Lower leg skin (tissue), 4 donors: ENCODE measurements at regions not wholly inside any gene's neighbourhood (a gene's known extent, or its start where the extent isn't known, plus 50 kb on each side); places are given as distances from the start of the nearest gene placed in this dataset.

Experiments used
- DNase-seq, 2 donors: peaks; one replicate each; pipeline ENCODE4 v3.0.0-alpha.2; 2019; ENCODE audit warnings: low spot score in 2 of 2
- H3K4me3 ChIP-seq: fragments of 200-600 bp; sonication (generic); 2 replicates; pipeline ENCODE4 v1.5.1; 2017; ENCODE audit warnings: mild to moderate bottlenecking, low read depth; ENCODE audit not compliant: poor library complexity, severe bottlenecking
- CTCF ChIP-seq, 3 donors: fragments of 450-650 bp; IDR thresholded peaks; one replicate each; pipeline ENCODE4 v1.5.1; 2016; ENCODE audit warnings: antibody characterized with exemption in 3 of 3, mild to moderate bottlenecking in 3 of 3, moderate library complexity in 2 of 3
- POLR2A ChIP-seq, 2 donors: fragments of 450-650 bp; IDR thresholded peaks; one replicate each; pipeline ENCODE4 v1.6.1; 2016 to 2017; ENCODE audit warnings: antibody characterized with exemption in 2 of 2, mild to moderate bottlenecking in 1 of 2, moderate library complexity in 1 of 2
- WGBS, 2 donors: methylation state at CpG; one replicate each; pipeline ENCODE4 v1.1.5; 2018; 5-methylcytosine and 5-hydroxymethylcytosine counted together
- intact Hi-C: fragments of 100-400 bp; cut with DNase I; formaldehyde crosslinking; loops from one replicate; pipeline ENCODE4 v1.15.0; 2023; ENCODE audit warnings: low total_unique reads

DNA sequence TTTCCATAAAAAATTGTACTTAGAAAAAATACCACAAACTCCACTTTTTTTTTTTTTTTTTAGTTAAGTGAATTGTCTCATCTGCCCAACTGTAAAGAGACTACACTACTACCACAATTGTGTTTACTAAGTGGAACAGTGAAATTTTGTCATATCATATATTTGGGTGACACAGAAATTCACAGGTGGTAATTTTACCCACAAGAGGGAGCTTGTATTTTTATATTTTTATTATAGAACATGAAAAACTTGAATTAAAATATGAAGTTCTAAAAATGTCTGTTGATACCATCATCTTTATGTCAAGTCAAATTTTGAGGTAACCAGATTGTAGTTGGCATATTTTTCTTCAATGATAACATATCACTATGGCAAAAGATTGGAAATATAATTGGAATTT lies 329.4 kb upstream of the SOX5 start:
- DNase-seq = no peak
- TF ChIP-seq CTCF (IDR thresholded peaks at IDR 0.05) (no peak), POLR2A (IDR thresholded peaks at IDR 0.05) (no peak)
- no peak overlapping the region for H3K4me3 ChIP-seq
- intact Hi-C loops = no loop called here

DNA sequence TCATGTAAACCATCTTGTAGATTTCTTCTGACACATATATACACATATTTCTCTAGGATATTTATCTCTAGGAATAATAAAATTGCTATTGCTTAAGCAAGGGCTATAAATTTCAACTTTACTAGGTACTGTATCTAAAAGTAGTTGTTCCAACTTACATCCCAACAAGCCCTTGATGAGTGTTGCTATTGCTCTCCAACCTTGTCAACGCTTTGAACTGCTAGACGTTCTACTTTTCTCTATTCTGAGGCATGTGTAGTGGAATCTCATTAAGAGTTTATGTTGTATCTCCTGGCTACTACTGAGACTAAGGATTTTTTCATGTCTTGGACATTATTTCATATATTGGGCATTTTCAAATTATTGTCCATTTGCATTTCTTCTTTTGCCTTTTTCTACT lies 321.5 kb upstream of the SOX5 start:
- no peak for TF ChIP-seq CTCF (IDR thresholded peaks at IDR 0.05)
- TF ChIP-seq POLR2A (IDR thresholded peaks at IDR 0.05) = no peak
- no peak for DNase-seq
- H3K4me3 ChIP-seq = no peak overlapping the region
- 66 to 89% methylated on average over 2 of the region's 2 CpGs for WGBS, 2 donors
- intact Hi-C loops = no loop called here

- WGBS, 2 donors = 82 to 88% methylated on average over 1 of the region's 1 CpG
- intact Hi-C loops = no loop called here
- TF ChIP-seq CTCF (IDR thresholded peaks at IDR 0.05) (no peak), POLR2A (IDR thresholded peaks at IDR 0.05) (no peak)
- H3K4me3 ChIP-seq = no peak overlapping the region
- no peak for DNase-seq
Observed at GRCh38 chr12:24270464-24270863, 321.0 kb upstream of the SOX5 start.

GRCh38 chr12:24268663-24269186 lies 319.3 kb upstream of the SOX5 start:
- intact Hi-C loops = no loop called here
- no peak for DNase-seq
- WGBS, 2 donors = 87% methylated on average over 1 of the region's 1 CpG
- no peak overlapping the region for H3K4me3 ChIP-seq
- TF ChIP-seq POLR2A (IDR thresholded peaks at IDR 0.05) = no peak
- TF ChIP-seq CTCF (IDR thresholded peaks at IDR 0.05) = no peak

GRCh38 chr12:24266982-24267381 lies 317.5 kb upstream of the SOX5 start:
- DNase-seq = no peak
- intact Hi-C loops = no loop called here
- TF ChIP-seq CTCF (IDR thresholded peaks at IDR 0.05) (no peak), POLR2A (IDR thresholded peaks at IDR 0.05) (no peak)
- H3K4me3 ChIP-seq = no peak overlapping the region
- WGBS, 2 donors = 68 to 73% methylated on average over 2 of the region's 2 CpGs

DNA sequence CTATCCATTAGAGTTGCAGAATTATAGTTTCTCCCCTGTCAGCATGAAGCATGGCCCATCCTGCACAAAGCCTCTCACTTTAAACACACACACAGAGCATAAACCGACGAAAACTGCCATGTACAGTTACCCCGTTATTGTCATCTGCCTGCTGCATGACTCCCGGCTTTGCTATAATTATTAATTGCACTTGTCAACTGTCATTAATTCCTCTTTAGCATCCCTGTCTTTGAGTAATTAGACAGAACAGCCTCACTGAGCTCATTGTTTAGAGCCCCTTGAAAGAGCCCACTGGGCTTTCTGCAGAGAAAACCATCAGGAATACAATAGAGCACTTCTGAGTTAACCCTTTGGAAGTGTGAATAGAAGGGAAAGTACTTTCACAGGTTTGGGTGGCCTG lies 307.2 kb upstream of the SOX5 start:
- no peak overlapping the region for H3K4me3 ChIP-seq
- intact Hi-C loops = no loop called here
- DNase-seq = no peak
- WGBS, 2 donors = 74 to 80% methylated on average over 4 of the region's 4 CpGs
- TF ChIP-seq CTCF (IDR thresholded peaks at IDR 0.05) = no peak
